ENCODE measurements at regions not wholly inside any gene's neighbourhood (a gene's known extent, or its start where the extent isn't known, plus 50 kb on each side); places are given as distances from the start of the nearest gene placed in this dataset.
"Not testable (repeated sequence)": the region's sequence is repeated elsewhere in the genome, so short reads cannot be mapped to it uniquely, and the experiment has no call there.

GRCh38 chr10:71106151-71106550, 106.2 kb upstream of the UNC5B start:
- not testable (repeated sequence) for H3K9me2 ChIP-seq (replicated peaks; ENCODE audit: insufficient read depth, low read length); H3K27me3 ChIP-seq (ENCODE audit: low read length); H4K20me1 ChIP-seq (ENCODE audit: insufficient read depth, low read depth, low read length); H3K79me2 ChIP-seq (ENCODE audit: low read length); H3K4me3 ChIP-seq (ENCODE audit: low read length); H3K4me1 ChIP-seq (ENCODE audit: low read length); H3K9me3 ChIP-seq (ENCODE audit: low read length); H3K27ac ChIP-seq (ENCODE audit: low read length); H3K36me3 ChIP-seq (ENCODE audit: insufficient read depth, low read length); H3K4me2 ChIP-seq (ENCODE audit: low read depth, low read length, poor library complexity, severe bottlenecking); H2AFZ ChIP-seq (ENCODE audit: low read length); H3K9ac ChIP-seq (ENCODE audit: low read length)
- peak; percentile 63 for DNase-seq

- not testable (repeated sequence) for H4K20me1 ChIP-seq (ENCODE audit: insufficient read depth, low read depth, low read length); H3K9ac ChIP-seq (ENCODE audit: low read length); H3K4me1 ChIP-seq (ENCODE audit: low read length); H3K27me3 ChIP-seq (ENCODE audit: low read length); H3K4me2 ChIP-seq (ENCODE audit: low read depth, low read length, poor library complexity, severe bottlenecking); H3K79me2 ChIP-seq (ENCODE audit: low read length); H3K9me3 ChIP-seq (ENCODE audit: low read length); DNase-seq; H2AFZ ChIP-seq (ENCODE audit: low read length); H3K36me3 ChIP-seq (ENCODE audit: insufficient read depth, low read length); H3K4me3 ChIP-seq (ENCODE audit: low read length); H3K9me2 ChIP-seq (replicated peaks; ENCODE audit: insufficient read depth, low read length); H3K27ac ChIP-seq (ENCODE audit: low read length)
Observed at GRCh38 chr10:71107117-71107516, 105.3 kb upstream of the UNC5B start.

GRCh38 chr10:71108042-71108441, 104.3 kb upstream of the UNC5B start:
- H3K36me3 ChIP-seq (ENCODE audit: insufficient read depth, low read length); H3K4me2 ChIP-seq (ENCODE audit: low read depth, low read length, poor library complexity, severe bottlenecking); H2AFZ ChIP-seq (ENCODE audit: low read length); H3K27ac ChIP-seq (ENCODE audit: low read length); H3K9ac ChIP-seq (ENCODE audit: low read length); H3K27me3 ChIP-seq (ENCODE audit: low read length); H3K9me3 ChIP-seq (ENCODE audit: low read length); H3K79me2 ChIP-seq (ENCODE audit: low read length); H3K4me3 ChIP-seq (ENCODE audit: low read length); H3K9me2 ChIP-seq (replicated peaks; ENCODE audit: insufficient read depth, low read length); H3K4me1 ChIP-seq (ENCODE audit: low read length); H4K20me1 ChIP-seq (ENCODE audit: insufficient read depth, low read depth, low read length): not testable (repeated sequence)
- DNase-seq, result peak; percentile 44

GRCh38 chr10:71112138-71112785, 100.1 kb upstream of the UNC5B start:
- peaks cover 8% of the 10 kb centered on the region; the same call in 1 of the 2 replicates for H3K9me3 ChIP-seq (ENCODE audit: low read length)
- no peak overlapping the region for H3K4me2 ChIP-seq (ENCODE audit: low read depth, low read length, poor library complexity, severe bottlenecking)
- no peaks in the 10 kb centered on the region for H3K79me2 ChIP-seq (ENCODE audit: low read length)
- no peaks in the 10 kb centered on the region for H4K20me1 ChIP-seq (ENCODE audit: insufficient read depth, low read depth, low read length)
- no peak overlapping the region for H3K9ac ChIP-seq (ENCODE audit: low read length)
- H3K4me3 ChIP-seq (ENCODE audit: low read length), result no peak overlapping the region
- no peaks in the 10 kb centered on the region for H3K27me3 ChIP-seq (ENCODE audit: low read length)
- no peak for DNase-seq
- H2AFZ ChIP-seq (ENCODE audit: low read length), result no peak overlapping the region
- H3K27ac ChIP-seq (ENCODE audit: low read length), result no peak overlapping the region
- H3K36me3 ChIP-seq (ENCODE audit: insufficient read depth, low read length), result no peaks in the 10 kb centered on the region
- no peaks in the 10 kb centered on the region for H3K9me2 ChIP-seq (replicated peaks; ENCODE audit: insufficient read depth, low read length)
- no peaks in the 10 kb centered on the region for H3K4me1 ChIP-seq (ENCODE audit: low read length)

- no peaks in the 10 kb centered on the region for H3K36me3 ChIP-seq (ENCODE audit: insufficient read depth, low read length)
- no peak overlapping the region for H3K27ac ChIP-seq (ENCODE audit: low read length)
- no peaks in the 10 kb centered on the region for H3K27me3 ChIP-seq (ENCODE audit: low read length)
- H3K79me2 ChIP-seq (ENCODE audit: low read length), result no peaks in the 10 kb centered on the region
- no peak overlapping the region for H3K9ac ChIP-seq (ENCODE audit: low read length)
- H3K4me2 ChIP-seq (ENCODE audit: low read depth, low read length, poor library complexity, severe bottlenecking), result no peak overlapping the region
- no peak overlapping the region for H2AFZ ChIP-seq (ENCODE audit: low read length)
- no peaks in the 10 kb centered on the region for H3K4me1 ChIP-seq (ENCODE audit: low read length)
- H3K9me3 ChIP-seq (ENCODE audit: low read length), result peaks cover 8% of the 10 kb centered on the region; the same call in 1 of the 2 replicates
- no peak for DNase-seq
- H4K20me1 ChIP-seq (ENCODE audit: insufficient read depth, low read depth, low read length), result no peaks in the 10 kb centered on the region
- H3K4me3 ChIP-seq (ENCODE audit: low read length), result no peak overlapping the region
- H3K9me2 ChIP-seq (replicated peaks; ENCODE audit: insufficient read depth, low read length), result no peaks in the 10 kb centered on the region
Observed at GRCh38 chr10:71116426-71116825, 95.9 kb upstream of the UNC5B start.

- not testable (repeated sequence) for H3K4me3 ChIP-seq (ENCODE audit: low read length); H3K4me1 ChIP-seq (ENCODE audit: low read length); H4K20me1 ChIP-seq (ENCODE audit: insufficient read depth, low read depth, low read length); H3K9me3 ChIP-seq (ENCODE audit: low read length); H3K4me2 ChIP-seq (ENCODE audit: low read depth, low read length, poor library complexity, severe bottlenecking); DNase-seq; H2AFZ ChIP-seq (ENCODE audit: low read length); H3K27me3 ChIP-seq (ENCODE audit: low read length); H3K9me2 ChIP-seq (replicated peaks; ENCODE audit: insufficient read depth, low read length); H3K36me3 ChIP-seq (ENCODE audit: insufficient read depth, low read length); H3K79me2 ChIP-seq (ENCODE audit: low read length); H3K9ac ChIP-seq (ENCODE audit: low read length); H3K27ac ChIP-seq (ENCODE audit: low read length)
Observed at GRCh38 chr10:71117589-71117988, 94.8 kb upstream of the UNC5B start.

GRCh38 chr10:71123023-71123422, 89.3 kb upstream of the UNC5B start:
- no peaks in the 10 kb centered on the region for H3K79me2 ChIP-seq (ENCODE audit: low read length)
- no peak overlapping the region for H3K4me2 ChIP-seq (ENCODE audit: low read depth, low read length, poor library complexity, severe bottlenecking)
- no peak overlapping the region for H3K9ac ChIP-seq (ENCODE audit: low read length)
- H3K9me3 ChIP-seq (ENCODE audit: low read length), result no peaks in the 10 kb centered on the region
- H3K4me3 ChIP-seq (ENCODE audit: low read length), result no peak overlapping the region
- H3K36me3 ChIP-seq (ENCODE audit: insufficient read depth, low read length), result no peaks in the 10 kb centered on the region
- H3K27me3 ChIP-seq (ENCODE audit: low read length), result no peaks in the 10 kb centered on the region
- no peak for DNase-seq
- H3K27ac ChIP-seq (ENCODE audit: low read length), result no peak overlapping the region
- no peaks in the 10 kb centered on the region for H3K4me1 ChIP-seq (ENCODE audit: low read length)
- no peak overlapping the region for H2AFZ ChIP-seq (ENCODE audit: low read length)
- H4K20me1 ChIP-seq (ENCODE audit: insufficient read depth, low read depth, low read length), result no peaks in the 10 kb centered on the region
- H3K9me2 ChIP-seq (replicated peaks; ENCODE audit: insufficient read depth, low read length), result no peaks in the 10 kb centered on the region

DNA sequence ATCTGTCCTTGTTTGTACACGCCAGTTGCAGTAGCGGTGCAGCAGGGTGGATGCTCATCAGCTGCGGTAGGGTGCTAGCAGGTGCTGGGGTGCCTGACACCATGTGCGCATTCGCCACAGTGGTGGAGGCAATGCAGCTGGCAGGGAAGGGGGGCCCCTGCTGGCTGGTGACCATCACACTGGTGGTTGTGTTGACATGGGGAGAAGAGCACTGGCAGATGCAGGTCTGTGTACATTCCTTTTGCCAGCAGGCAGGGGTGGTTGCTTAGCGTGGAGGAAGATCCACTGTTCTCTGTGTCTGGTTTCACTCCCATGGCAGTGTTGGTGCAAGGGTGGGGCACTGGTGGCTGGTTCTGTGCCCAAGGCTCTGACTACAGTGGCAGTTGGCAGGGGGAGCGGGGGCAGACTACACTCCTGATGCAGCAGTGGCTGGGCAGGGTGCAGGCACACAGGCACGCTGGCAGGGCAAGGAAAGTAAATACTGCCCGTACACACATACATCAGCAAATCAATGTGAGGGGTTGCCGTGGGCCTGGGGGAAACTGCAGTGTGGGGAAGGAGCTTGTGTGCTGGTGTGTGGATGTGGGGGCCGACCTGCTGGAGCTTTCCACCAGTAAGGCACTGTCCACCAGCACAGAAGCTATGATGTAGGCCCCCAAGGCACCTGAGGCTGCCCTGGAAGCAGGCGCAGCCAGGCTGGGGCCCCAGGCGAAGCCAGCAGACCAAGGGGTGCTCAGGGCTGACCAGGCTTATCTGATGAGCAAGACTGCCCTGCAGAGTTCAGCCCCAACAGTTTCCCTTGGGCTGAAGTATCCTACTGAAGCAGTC, 87.2 kb upstream of the UNC5B start:
- no peaks in the 10 kb centered on the region for H3K27me3 ChIP-seq (ENCODE audit: low read length)
- no peak for DNase-seq
- H3K9me3 ChIP-seq (ENCODE audit: low read length), result no peaks in the 10 kb centered on the region

More for the DNA sequence above, 87.2 kb upstream of the UNC5B start:
- H3K27ac ChIP-seq (ENCODE audit: low read length), result no peak overlapping the region
- H2AFZ ChIP-seq (ENCODE audit: low read length), result no peak overlapping the region
- no peaks in the 10 kb centered on the region for H3K4me1 ChIP-seq (ENCODE audit: low read length)
- H3K4me3 ChIP-seq (ENCODE audit: low read length), result no peak overlapping the region
- no peaks in the 10 kb centered on the region for H3K36me3 ChIP-seq (ENCODE audit: insufficient read depth, low read length)
- H4K20me1 ChIP-seq (ENCODE audit: insufficient read depth, low read depth, low read length), result no peaks in the 10 kb centered on the region
- H3K4me2 ChIP-seq (ENCODE audit: low read depth, low read length, poor library complexity, severe bottlenecking), result no peak overlapping the region
- no peaks in the 10 kb centered on the region for H3K9me2 ChIP-seq (replicated peaks; ENCODE audit: insufficient read depth, low read length)
- no peaks in the 10 kb centered on the region for H3K79me2 ChIP-seq (ENCODE audit: low read length)
- H3K9ac ChIP-seq (ENCODE audit: low read length), result no peak overlapping the region

All from Karpas-422 (cell line).